ENCODE measurements at regions not wholly inside any gene's neighbourhood (a gene's known extent, or its start where the extent isn't known, plus 50 kb on each side); places are given as distances from the start of the nearest gene placed in this dataset.

DNA sequence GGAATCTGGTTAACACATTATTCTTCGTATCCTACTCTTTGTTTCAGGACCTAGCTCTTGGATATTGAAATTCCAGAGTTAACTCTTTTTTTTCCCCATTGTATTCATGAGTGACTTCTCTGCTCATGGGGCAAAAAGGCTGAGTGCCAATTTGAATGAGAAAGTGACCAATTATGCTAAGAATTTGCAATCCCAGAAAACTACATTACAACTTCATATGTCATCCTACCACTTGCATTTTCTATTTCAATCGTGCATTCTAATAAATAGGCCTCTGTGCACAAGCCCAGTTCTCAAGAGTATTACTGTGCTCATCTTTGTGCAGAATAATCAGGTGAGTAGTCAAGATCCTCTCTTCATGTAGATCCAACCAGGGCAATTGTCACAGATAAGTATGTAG is 537.8 kb downstream of the OTOL1 start:
- Mint-ChIP-seq H3K4me1 (no peaks in the 10 kb centered on the region), H3K27me3 (no peaks in the 10 kb centered on the region), H3K4me3 (no peak overlapping the region), H3K27ac (ENCODE audit: low read depth) (no peak overlapping the region), H3K9me3 (peaks cover 19% of the 10 kb centered on the region), H3K36me3 (ENCODE audit: insufficient read depth) (no peaks in the 10 kb centered on the region)
- DNase-seq (ENCODE audit: low spot score in 2 of 2) = no peak
- no peak for ATAC-seq (replicated peaks; ENCODE audit: extremely low read depth, poor library complexity, severe bottlenecking)

DNA sequence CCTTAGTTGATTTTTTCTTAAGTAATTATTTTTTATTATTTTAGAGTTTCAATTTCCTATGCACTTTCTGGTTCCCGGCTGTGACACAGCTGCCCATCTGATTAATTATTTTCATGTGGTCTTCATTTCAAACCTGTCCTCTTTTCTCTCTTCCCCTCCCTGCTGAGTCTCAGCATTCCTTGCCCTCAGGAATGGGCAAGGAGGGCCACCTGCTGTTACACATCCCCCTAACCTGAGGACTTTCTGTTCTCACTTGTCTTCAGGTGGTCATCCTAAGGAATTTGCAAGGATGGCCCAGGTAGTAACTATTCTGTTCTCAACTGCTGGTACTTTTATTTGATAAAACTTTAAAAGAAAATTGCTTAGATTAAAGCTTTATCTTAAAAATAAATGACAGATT is 545.0 kb downstream of the OTOL1 start:
- no peak for ATAC-seq (replicated peaks; ENCODE audit: extremely low read depth, poor library complexity, severe bottlenecking)
- H3K4me1 Mint-ChIP-seq = no peaks in the 10 kb centered on the region
- DNase-seq (ENCODE audit: low spot score in 2 of 2) = no peak
- H3K27ac Mint-ChIP-seq (ENCODE audit: low read depth) = no peak overlapping the region
- H3K4me3 Mint-ChIP-seq = no peak overlapping the region
- no peaks in the 10 kb centered on the region for H3K27me3 Mint-ChIP-seq
- peaks cover 11% of the 10 kb centered on the region for H3K9me3 Mint-ChIP-seq
- no peaks in the 10 kb centered on the region for H3K36me3 Mint-ChIP-seq (ENCODE audit: insufficient read depth)

DNA sequence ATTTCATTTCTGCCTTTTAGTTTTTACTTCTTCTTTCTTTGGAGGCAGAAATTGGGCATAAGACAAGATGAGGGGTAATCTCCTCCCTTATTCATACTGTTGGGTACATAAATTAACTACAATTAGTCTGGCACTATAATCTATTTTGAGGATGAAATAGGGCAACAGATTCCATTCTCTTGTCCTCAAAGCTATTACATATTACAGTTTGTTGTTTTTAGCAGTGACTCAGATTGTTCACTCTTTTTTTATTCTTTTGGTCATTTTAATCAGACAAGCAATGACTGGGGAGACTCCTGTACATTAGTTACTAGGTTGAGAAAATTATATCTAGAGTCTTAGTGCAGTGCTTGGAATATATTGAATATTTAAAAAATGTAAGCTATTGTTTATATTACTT is 556.0 kb downstream of the OTOL1 start:
- ATAC-seq (replicated peaks; ENCODE audit: extremely low read depth, poor library complexity, severe bottlenecking) (no peak), DNase-seq (ENCODE audit: low spot score in 2 of 2) (no peak)
- Mint-ChIP-seq H3K4me3 (no peak overlapping the region), H3K4me1 (no peaks in the 10 kb centered on the region), H3K27ac (ENCODE audit: low read depth) (no peak overlapping the region), H3K9me3 (peaks cover 26% of the 10 kb centered on the region), H3K27me3 (no peaks in the 10 kb centered on the region), H3K36me3 (ENCODE audit: insufficient read depth) (no peaks in the 10 kb centered on the region)

DNA sequence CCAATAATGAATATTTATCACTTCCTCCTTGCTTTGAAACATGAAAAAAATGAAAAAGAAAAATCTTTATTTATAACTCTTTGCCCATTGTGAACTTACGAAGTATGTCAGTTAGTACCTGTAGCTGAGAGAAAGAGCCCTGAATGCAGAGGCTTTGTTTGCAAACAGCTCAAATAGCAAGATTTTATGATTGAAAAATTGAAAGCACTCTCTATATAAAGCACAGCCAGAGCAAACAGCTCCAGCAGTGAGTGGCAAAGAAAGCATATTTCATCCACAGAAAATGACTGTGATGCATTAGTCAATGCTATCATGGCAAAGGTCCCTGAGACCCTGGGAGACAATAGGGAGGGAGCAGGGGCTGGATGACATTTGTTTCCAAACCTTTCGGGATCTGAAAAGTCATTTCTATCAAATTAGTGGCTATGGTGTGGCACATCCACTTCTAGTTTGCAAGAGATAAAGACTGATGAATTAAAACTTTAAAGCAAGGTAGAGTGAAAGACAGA is 576.1 kb downstream of the OTOL1 start:
- no peaks in the 10 kb centered on the region for H3K27me3 Mint-ChIP-seq
- no peaks in the 10 kb centered on the region for H3K4me1 Mint-ChIP-seq
- no peak for ATAC-seq (replicated peaks; ENCODE audit: extremely low read depth, poor library complexity, severe bottlenecking)

DNA sequence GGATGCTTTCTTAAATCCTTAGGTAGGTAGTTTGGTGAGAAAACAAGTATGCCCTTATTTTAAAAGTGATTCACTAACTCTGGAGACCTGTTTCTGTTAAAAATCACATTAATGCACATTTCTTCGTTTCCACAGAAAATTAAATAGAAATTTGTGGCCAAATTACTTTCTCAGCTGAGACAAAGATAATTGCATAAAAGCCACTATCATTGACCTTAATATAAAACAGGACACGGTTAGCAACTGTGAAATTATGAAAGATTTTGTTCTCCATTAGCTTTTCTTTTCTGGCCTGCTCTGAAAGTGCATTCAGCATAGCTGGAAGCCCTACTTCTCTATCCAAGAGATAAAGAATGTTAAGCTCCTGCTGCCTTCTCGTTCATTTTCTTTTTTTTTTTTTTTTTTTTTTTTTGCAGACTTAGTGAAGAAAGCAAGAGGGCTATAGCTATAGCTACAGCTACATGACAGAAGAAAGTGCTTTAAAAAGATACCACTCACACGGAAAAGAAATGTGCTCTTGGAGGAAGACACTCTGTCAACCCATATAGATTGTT is 576.9 kb downstream of the OTOL1 start:
- Mint-ChIP-seq H3K9me3 (peaks cover 28% of the 10 kb centered on the region), H3K4me1 (no peaks in the 10 kb centered on the region), H3K27me3 (no peaks in the 10 kb centered on the region), H3K36me3 (ENCODE audit: insufficient read depth) (no peaks in the 10 kb centered on the region), H3K4me3 (no peak overlapping the region), H3K27ac (ENCODE audit: low read depth) (no peak overlapping the region)
- DNase-seq (ENCODE audit: low spot score in 2 of 2) (no peak), ATAC-seq (replicated peaks; ENCODE audit: extremely low read depth, poor library complexity, severe bottlenecking) (no peak)

More for the DNA sequence above, 576.1 kb downstream of the OTOL1 start:
- no peak overlapping the region for H3K27ac Mint-ChIP-seq (ENCODE audit: low read depth)
- H3K9me3 Mint-ChIP-seq = peaks cover 24% of the 10 kb centered on the region
- H3K36me3 Mint-ChIP-seq (ENCODE audit: insufficient read depth) = no peaks in the 10 kb centered on the region
- H3K4me3 Mint-ChIP-seq = no peak overlapping the region
- no peak for DNase-seq (ENCODE audit: low spot score in 2 of 2)

DNA sequence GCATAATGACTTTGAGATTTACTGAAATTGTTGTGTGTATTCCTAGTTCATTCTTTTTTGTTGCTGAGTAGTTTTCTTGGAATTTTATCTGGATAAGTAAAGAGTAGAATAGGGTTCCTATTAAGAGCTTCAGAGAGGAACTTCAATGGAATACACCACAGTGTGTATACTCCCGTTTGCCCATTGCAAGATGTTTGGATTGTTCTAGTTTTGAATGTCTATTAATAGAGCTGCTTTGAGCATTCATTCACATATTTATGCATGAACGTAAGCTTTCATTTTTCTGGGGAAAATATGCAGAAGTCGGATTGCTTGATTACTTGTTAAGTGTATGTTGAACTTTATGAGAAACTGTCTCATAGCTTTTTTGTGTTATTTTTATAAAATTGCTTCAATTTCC is 580.5 kb downstream of the OTOL1 start:
- no peak for DNase-seq (ENCODE audit: low spot score in 2 of 2)
- Mint-ChIP-seq H3K27me3 (no peaks in the 10 kb centered on the region), H3K27ac (ENCODE audit: low read depth) (no peak overlapping the region), H3K9me3 (peaks cover 21% of the 10 kb centered on the region), H3K4me1 (no peaks in the 10 kb centered on the region), H3K36me3 (ENCODE audit: insufficient read depth) (no peaks in the 10 kb centered on the region), H3K4me3 (no peak overlapping the region)
- ATAC-seq (replicated peaks; ENCODE audit: extremely low read depth, poor library complexity, severe bottlenecking) = no peak

DNA sequence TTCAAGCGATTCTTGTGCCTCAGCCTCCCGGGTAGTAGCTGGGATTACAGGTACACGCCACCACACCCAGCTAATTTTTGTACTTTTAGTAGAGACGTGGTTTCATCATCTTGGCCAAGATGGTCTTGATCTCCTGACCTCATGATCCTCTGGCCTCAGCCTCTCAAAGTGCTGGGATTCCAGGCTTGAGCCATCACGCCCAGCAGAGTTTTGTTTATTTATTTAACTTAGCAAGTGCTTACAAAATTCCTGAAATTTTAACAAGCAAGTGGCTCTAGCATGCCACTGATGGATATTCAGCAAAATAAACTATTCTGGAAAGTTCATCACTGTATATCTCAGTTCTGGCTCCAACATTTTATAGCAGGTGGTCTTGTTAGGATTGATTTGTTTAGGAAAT is 585.9 kb downstream of the OTOL1 start:
- H3K4me1 Mint-ChIP-seq = no peaks in the 10 kb centered on the region
- DNase-seq (ENCODE audit: low spot score in 2 of 2) (no peak), ATAC-seq (replicated peaks; ENCODE audit: extremely low read depth, poor library complexity, severe bottlenecking) (no peak)
- peaks cover 22% of the 10 kb centered on the region for H3K9me3 Mint-ChIP-seq
- H3K27ac Mint-ChIP-seq (ENCODE audit: low read depth) = no peak overlapping the region
- H3K27me3 Mint-ChIP-seq = no peaks in the 10 kb centered on the region
- no peaks in the 10 kb centered on the region for H3K36me3 Mint-ChIP-seq (ENCODE audit: insufficient read depth)
- no peak overlapping the region for H3K4me3 Mint-ChIP-seq

DNA sequence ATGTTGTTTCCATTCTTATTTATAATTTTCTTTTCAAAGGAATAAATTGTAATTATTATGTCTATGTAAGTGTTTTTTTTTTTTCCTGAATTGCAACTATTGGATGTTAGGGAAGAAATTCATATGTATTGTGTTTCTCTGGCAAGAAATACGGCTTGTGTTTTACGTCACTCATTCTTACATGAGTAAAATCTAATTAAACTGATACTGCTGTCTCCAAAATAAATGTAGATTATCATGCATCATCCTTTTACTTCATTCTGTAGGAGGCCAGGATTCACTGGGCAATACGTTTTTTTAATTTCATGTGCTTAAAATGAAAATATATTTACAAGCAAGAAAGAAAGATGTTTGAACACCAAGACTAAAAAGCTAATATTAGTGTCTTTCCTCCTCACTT is 590.8 kb downstream of the OTOL1 start:
- Mint-ChIP-seq H3K27me3 (no peaks in the 10 kb centered on the region), H3K27ac (ENCODE audit: low read depth) (no peak overlapping the region), H3K9me3 (peaks cover 33% of the 10 kb centered on the region)

DNA sequence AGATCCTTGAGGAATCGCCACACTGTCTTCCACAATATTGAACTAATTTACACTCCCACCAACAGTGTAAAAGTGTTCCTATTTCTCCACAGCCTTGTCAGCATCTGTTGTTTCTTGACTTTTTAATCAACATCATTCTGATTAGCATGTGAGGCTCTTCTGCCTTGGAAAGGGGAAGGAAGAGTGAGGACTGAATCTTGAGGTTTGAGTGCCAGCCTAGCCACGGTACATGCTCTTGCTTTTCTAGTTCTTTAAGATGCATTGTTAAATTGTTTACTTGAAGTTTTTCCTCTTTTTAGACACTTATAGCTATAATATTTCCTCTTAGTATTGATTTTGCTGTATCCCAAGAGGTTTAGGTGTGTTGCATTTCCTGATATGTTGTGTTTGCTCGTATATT is 596.1 kb downstream of the OTOL1 start:
- Mint-ChIP-seq H3K4me1 (no peaks in the 10 kb centered on the region), H3K9me3 (peaks cover 32% of the 10 kb centered on the region), H3K36me3 (ENCODE audit: insufficient read depth) (no peaks in the 10 kb centered on the region), H3K27me3 (no peaks in the 10 kb centered on the region), H3K27ac (ENCODE audit: low read depth) (no peak overlapping the region), H3K4me3 (no peak overlapping the region)
- no peak for ATAC-seq (replicated peaks; ENCODE audit: extremely low read depth, poor library complexity, severe bottlenecking)
- no peak for DNase-seq (ENCODE audit: low spot score in 2 of 2)

More for the DNA sequence above, 590.8 kb downstream of the OTOL1 start:
- Mint-ChIP-seq H3K4me3 (no peak overlapping the region), H3K4me1 (no peaks in the 10 kb centered on the region), H3K36me3 (ENCODE audit: insufficient read depth) (no peaks in the 10 kb centered on the region)
- ATAC-seq (replicated peaks; ENCODE audit: extremely low read depth, poor library complexity, severe bottlenecking) (no peak), DNase-seq (ENCODE audit: low spot score in 2 of 2) (no peak)

DNA sequence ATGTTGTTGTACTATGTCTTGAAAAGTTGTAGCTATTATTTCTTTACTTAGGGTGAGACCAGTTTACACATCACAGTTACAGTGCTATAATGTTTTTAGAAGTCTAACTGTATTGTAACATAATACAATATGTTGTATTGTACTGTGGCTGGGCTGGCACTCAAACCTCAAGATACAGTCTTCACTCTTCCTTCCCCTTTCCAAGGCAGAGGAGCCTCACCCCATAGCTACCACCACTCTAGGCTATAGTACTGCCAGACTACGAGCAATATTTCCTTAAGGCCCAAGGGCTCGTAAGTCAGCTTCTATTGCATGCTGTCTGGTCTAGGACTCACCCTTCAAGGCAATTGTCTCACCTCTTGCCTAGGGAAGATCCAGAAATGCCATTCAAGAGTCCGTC is 597.7 kb downstream of the OTOL1 start:
- H3K4me3 Mint-ChIP-seq = no peak overlapping the region
- H3K27ac Mint-ChIP-seq (ENCODE audit: low read depth) = no peak overlapping the region
- H3K9me3 Mint-ChIP-seq = peaks cover 25% of the 10 kb centered on the region
- H3K4me1 Mint-ChIP-seq = no peaks in the 10 kb centered on the region
- ATAC-seq (replicated peaks; ENCODE audit: extremely low read depth, poor library complexity, severe bottlenecking) = no peak
- no peak for DNase-seq (ENCODE audit: low spot score in 2 of 2)
- H3K27me3 Mint-ChIP-seq = no peaks in the 10 kb centered on the region
- H3K36me3 Mint-ChIP-seq (ENCODE audit: insufficient read depth) = no peaks in the 10 kb centered on the region

DNA sequence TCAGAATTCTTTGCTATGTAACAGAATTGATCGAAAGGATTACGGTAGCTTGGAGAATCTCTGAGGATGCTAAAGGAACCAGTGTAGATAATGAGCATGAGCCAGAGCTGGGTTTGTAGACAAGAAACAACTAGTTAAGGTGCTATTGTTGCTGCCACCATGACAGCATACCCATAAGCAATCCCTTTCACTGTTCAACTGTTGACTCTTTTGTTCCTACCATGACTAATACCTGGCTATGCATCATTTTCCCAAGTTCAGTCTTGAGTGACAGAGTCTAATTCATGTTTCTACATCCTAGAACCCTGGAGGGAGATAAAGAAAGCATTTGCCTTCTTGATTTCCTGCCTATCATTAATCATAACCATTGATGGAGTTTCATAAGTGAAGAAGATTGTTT is 600.3 kb downstream of the OTOL1 start:
- no peaks in the 10 kb centered on the region for H3K27me3 Mint-ChIP-seq
- no peak overlapping the region for H3K4me3 Mint-ChIP-seq
- H3K27ac Mint-ChIP-seq (ENCODE audit: low read depth) = no peak overlapping the region
- no peaks in the 10 kb centered on the region for H3K4me1 Mint-ChIP-seq
- no peak for DNase-seq (ENCODE audit: low spot score in 2 of 2)
- no peak for ATAC-seq (replicated peaks; ENCODE audit: extremely low read depth, poor library complexity, severe bottlenecking)
- H3K9me3 Mint-ChIP-seq = peaks cover 15% of the 10 kb centered on the region
- no peaks in the 10 kb centered on the region for H3K36me3 Mint-ChIP-seq (ENCODE audit: insufficient read depth)

DNA sequence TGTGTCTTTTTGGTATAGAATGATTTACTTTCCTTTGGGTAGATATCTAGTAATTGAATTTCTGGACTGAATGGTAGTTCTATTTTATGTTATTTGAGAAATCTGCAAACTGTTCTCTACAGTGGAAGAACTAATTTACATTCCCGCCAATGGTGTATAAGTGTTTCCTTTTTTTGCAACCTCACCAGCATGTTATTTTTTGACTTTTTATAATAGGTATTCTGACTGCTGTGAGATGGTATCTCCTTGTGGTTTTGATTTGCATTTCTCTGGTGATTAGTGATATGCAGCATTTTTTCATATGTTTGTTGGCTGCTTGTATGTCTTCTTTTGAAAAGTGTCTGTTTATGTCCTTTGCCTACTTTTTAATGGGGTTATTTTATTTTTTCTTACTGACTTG is 607.2 kb downstream of the OTOL1 start:
- H3K36me3 Mint-ChIP-seq (ENCODE audit: insufficient read depth) = no peaks in the 10 kb centered on the region
- no peaks in the 10 kb centered on the region for H3K4me1 Mint-ChIP-seq
- peaks cover 7% of the 10 kb centered on the region for H3K9me3 Mint-ChIP-seq
- ATAC-seq (replicated peaks; ENCODE audit: extremely low read depth, poor library complexity, severe bottlenecking) (no peak), DNase-seq (ENCODE audit: low spot score in 2 of 2) (no peak)
- no peak overlapping the region for H3K27ac Mint-ChIP-seq (ENCODE audit: low read depth)
- H3K4me3 Mint-ChIP-seq = no peak overlapping the region
- no peaks in the 10 kb centered on the region for H3K27me3 Mint-ChIP-seq

DNA sequence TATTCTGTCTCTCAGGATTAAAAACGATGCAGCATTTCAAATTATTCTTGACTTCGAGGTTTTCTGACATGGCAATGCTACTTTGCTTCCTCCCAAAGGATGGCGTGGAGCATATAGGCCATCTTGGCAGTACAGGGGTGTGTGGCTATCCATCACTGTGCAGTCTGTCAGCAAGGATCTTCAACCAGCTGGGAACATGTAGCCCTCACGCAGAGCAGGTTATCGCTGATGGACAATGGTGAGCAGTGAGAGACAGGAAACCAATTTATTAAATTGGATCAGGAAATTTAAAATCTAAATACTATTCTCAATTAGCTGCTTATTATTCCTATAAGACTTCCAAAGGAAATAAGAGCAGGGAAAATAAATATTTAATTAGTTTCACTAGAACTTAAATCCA is 615.3 kb downstream of the OTOL1 start:
- Mint-ChIP-seq H3K9me3 (peaks cover 6% of the 10 kb centered on the region), H3K27me3 (no peaks in the 10 kb centered on the region), H3K4me1 (no peaks in the 10 kb centered on the region), H3K27ac (ENCODE audit: low read depth) (no peak overlapping the region), H3K4me3 (no peak overlapping the region), H3K36me3 (ENCODE audit: insufficient read depth) (no peaks in the 10 kb centered on the region)
- DNase-seq (ENCODE audit: low spot score in 2 of 2) (no peak), ATAC-seq (replicated peaks; ENCODE audit: extremely low read depth, poor library complexity, severe bottlenecking) (no peak)

DNA sequence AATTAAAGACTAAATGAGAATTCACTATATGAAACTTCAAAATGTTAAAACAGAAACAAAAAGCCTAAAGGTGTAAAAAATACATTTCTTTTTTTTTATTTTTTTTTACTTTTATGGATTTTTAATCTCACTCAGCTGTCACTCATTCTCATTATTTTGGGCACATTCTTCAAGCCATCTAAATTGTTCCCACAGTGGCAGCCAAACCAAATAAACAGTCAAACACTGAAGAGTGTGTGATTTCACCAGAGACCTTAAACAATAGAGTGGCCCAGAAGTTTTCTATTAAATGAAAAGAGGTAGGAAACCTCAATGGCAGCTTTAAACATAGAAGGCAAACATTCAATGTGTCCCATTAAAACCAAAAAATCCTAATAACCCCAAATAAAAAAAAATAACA is 616.1 kb downstream of the OTOL1 start:
- Mint-ChIP-seq H3K4me1 (no peaks in the 10 kb centered on the region), H3K27me3 (no peaks in the 10 kb centered on the region), H3K27ac (ENCODE audit: low read depth) (no peak overlapping the region), H3K9me3 (peaks cover 6% of the 10 kb centered on the region), H3K36me3 (ENCODE audit: insufficient read depth) (no peaks in the 10 kb centered on the region), H3K4me3 (no peak overlapping the region)
- ATAC-seq (replicated peaks; ENCODE audit: extremely low read depth, poor library complexity, severe bottlenecking) (no peak), DNase-seq (ENCODE audit: low spot score in 2 of 2) (no peak)
